ENCODE measurements at regions not wholly inside any gene's neighbourhood (a gene's known extent, or its start where the extent isn't known, plus 50 kb on each side); places are given as distances from the start of the nearest gene placed in this dataset.

- Histone ChIP-seq H3K27me3 (ENCODE audit: insufficient read depth, low read length) (no peaks in the 10 kb centered on the region), H4K20me1 (ENCODE audit: insufficient read depth) (no peaks in the 10 kb centered on the region), H3K27ac (ENCODE audit: low read depth, low read length) (no peak overlapping the region), H3K4me2 (ENCODE audit: low read length) (no peak overlapping the region; the same call in 1 of the 2 replicates), H3K4me1 (ENCODE audit: control insufficient read depth in 1 of 2, insufficient read depth in 2 of 2, low read length in 2 of 2) (peaks cover 2 to 6% of the 10 kb centered on the region in 2 experiments; a peak in 3 of 4 replicates), H3K9me2 (ENCODE audit: insufficient read depth) (no peaks in the 10 kb centered on the region), H3K36me3 (ENCODE audit: control insufficient read depth in 1 of 2, insufficient read depth in 2 of 2, low read length in 2 of 2) (no peaks in the 10 kb centered on the region), H3K9me3 (ENCODE audit: control insufficient read depth in 1 of 2, insufficient read depth in 1 of 2, low read depth in 1 of 2, low read length in 2 of 2) (no peaks in the 10 kb centered on the region), H3K4me3 (replicated peaks in 1 of 2; ENCODE audit: low read depth in 1 of 2, low read length in 2 of 2) (no peak overlapping the region), H3K79me2 (ENCODE audit: insufficient read depth, low read length) (no peaks in the 10 kb centered on the region), H3K9ac (ENCODE audit: low read length) (no peak overlapping the region), H2AFZ (ENCODE audit: low read depth, low read length, poor library complexity, severe bottlenecking) (no peak overlapping the region)
- RAD21 ChIA-PET (ENCODE audit: low non-redundant PET in 1 of 2, low total read pairs in 2 of 2, uncharacterized antibody in 2 of 2, unreplicated experiment in 2 of 2): no interaction called here
- DNase-seq (ENCODE audit: low read depth, low spot score): no peak
- CTCF ChIA-PET: no interaction called here
- BruUV-seq (replicated peaks): no TSS peak
- TF ChIP-seq EGR1 (IDR thresholded peaks at IDR 0.05; ENCODE audit: low read depth) (peak; percentile 55; the same call in 1 of the 2 replicates), ZNF274 (IDR thresholded peaks at IDR 0.05; ENCODE audit: low read depth, low read length) (no peak)
- POLR2A ChIA-PET: no interaction called here
- no peak for ATAC-seq
- intact Hi-C loops (cut with micrococcal nuclease): no loop called here
Observed at GRCh38 chr11:112352907-112353306, 92.2 kb upstream of the PLET1 start.

GRCh38 chr11:112354364-112354763 is 93.7 kb upstream of the PLET1 start:
- TF ChIP-seq ATF3 (IDR thresholded peaks at IDR 0.05): no peak
- no peak for TF ChIP-seq POLR2A (IDR thresholded peaks at IDR 0.05; ENCODE audit: borderline replicate concordance, extremely low read depth, insufficient read depth, insufficient read length)
- TF ChIP-seq EZH2phosphoT487 (IDR thresholded peaks at IDR 0.05; ENCODE audit: borderline replicate concordance): no peak
- TF ChIP-seq TCF7L2 (IDR thresholded peaks at IDR 0.05; ENCODE audit: borderline replicate concordance, extremely low read depth, insufficient read depth, insufficient read length): no peak
- TF ChIP-seq EGR1 (IDR thresholded peaks at IDR 0.05; ENCODE audit: low read depth): no peak
- TF ChIP-seq SP1 (IDR thresholded peaks at IDR 0.05; ENCODE audit: low read depth): no peak
- TF ChIP-seq ZFX (IDR thresholded peaks at IDR 0.05): no peak
- no peak for TF ChIP-seq MAX (IDR thresholded peaks at IDR 0.05)
- no peak for TF ChIP-seq JUND (IDR thresholded peaks at IDR 0.05)
- TF ChIP-seq POLR2AphosphoS5 (IDR thresholded peaks at IDR 0.05; ENCODE audit: low read depth, low read length): no peak
- no peak for TF ChIP-seq ZNF274 (IDR thresholded peaks at IDR 0.05; ENCODE audit: low read depth, low read length)
- no peak for TF ChIP-seq CTCF (IDR thresholded peaks at IDR 0.05 in 2 of 3, conservative IDR thresholded peaks at IDR 0.05 in 1 of 3; ENCODE audit: borderline replicate concordance in 1 of 3, insufficient read depth in 1 of 3, low read depth in 2 of 3, low read length in 2 of 3)
- no peak for TF ChIP-seq CBX3 (IDR thresholded peaks at IDR 0.05; ENCODE audit: low read depth)
- TF ChIP-seq ELF1 (IDR thresholded peaks at IDR 0.05; ENCODE audit: borderline replicate concordance, low read depth): no peak
- no peak for TF ChIP-seq FOSL1 (IDR thresholded peaks at IDR 0.05; ENCODE audit: low read depth)
- no peak for TF ChIP-seq SRF (IDR thresholded peaks at IDR 0.05; ENCODE audit: low read depth)
- no peak for TF ChIP-seq ZBTB33 (IDR thresholded peaks at IDR 0.05; ENCODE audit: extremely low read depth, insufficient replicate concordance, low read length)
- TF ChIP-seq YY1 (IDR thresholded peaks at IDR 0.05; ENCODE audit: extremely low read depth, insufficient replicate concordance, low read depth, low read length): no peak
- CTCF ChIA-PET: no interaction called here
- Histone ChIP-seq H3K4me2 (ENCODE audit: low read length) (no peak overlapping the region), H3K79me2 (ENCODE audit: insufficient read depth, low read length) (no peaks in the 10 kb centered on the region), H3K4me1 (ENCODE audit: control insufficient read depth in 1 of 2, insufficient read depth in 2 of 2, low read length in 2 of 2) (peaks cover 2 to 6% of the 10 kb centered on the region in 2 experiments; a peak in 3 of 4 replicates), H3K27ac (ENCODE audit: low read depth, low read length) (no peak overlapping the region), H3K27me3 (ENCODE audit: insufficient read depth, low read length) (no peaks in the 10 kb centered on the region), H3K36me3 (ENCODE audit: control insufficient read depth in 1 of 2, insufficient read depth in 2 of 2, low read length in 2 of 2) (no peaks in the 10 kb centered on the region), H3K4me3 (replicated peaks in 1 of 2; ENCODE audit: low read depth in 1 of 2, low read length in 2 of 2) (no peak overlapping the region), H3K9ac (ENCODE audit: low read length) (no peak overlapping the region), H3K9me2 (ENCODE audit: insufficient read depth) (no peaks in the 10 kb centered on the region), H4K20me1 (ENCODE audit: insufficient read depth) (no peaks in the 10 kb centered on the region), H3K9me3 (ENCODE audit: control insufficient read depth in 1 of 2, insufficient read depth in 1 of 2, low read depth in 1 of 2, low read length in 2 of 2) (no peaks in the 10 kb centered on the region), H2AFZ (ENCODE audit: low read depth, low read length, poor library complexity, severe bottlenecking) (no peak overlapping the region)
- RAD21 ChIA-PET (ENCODE audit: low non-redundant PET in 1 of 2, low total read pairs in 2 of 2, uncharacterized antibody in 2 of 2, unreplicated experiment in 2 of 2): no interaction called here
- no peak for ATAC-seq
- BruUV-seq (replicated peaks): no TSS peak
- no peak for DNase-seq (ENCODE audit: low read depth, low spot score)
- intact Hi-C loops (cut with micrococcal nuclease): no loop called here
- POLR2A ChIA-PET: no interaction called here

Data from HCT116 (cell line).